HUDEP-2 (cell line): ENCODE measurements at regions not wholly inside any gene's neighbourhood (a gene's known extent, or its start where the extent isn't known, plus 50 kb on each side); places are given as distances from the start of the nearest gene placed in this dataset.

ENCODE experiments used
- DNase-seq, 76 experiments: peaks; one replicate each; lab custom pipeline; 2025; ENCODE audit not compliant: unreplicated experiment in 76 of 76; lab: John Stamatoyannopoulos, UW

DNA sequence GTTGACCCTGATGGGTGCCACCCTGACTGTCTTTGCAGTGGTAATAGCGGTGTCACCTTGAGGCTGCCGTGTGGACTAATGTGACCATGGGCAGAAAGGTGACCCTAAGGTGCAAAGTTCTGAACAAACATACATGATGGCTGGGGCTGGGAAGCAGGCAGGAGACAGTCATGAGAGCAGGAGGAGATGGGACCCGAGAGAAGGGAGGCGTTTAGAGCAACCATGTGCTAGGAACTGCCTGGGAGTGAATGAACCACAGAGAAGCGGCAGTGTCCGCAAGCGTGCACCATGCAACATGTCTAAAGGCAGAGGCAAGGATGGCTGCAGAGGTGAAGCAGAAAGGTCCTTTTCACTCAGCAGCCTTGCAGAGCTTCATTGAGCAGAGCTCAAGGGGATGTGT lies 113.1 kb upstream of the GDF10 start:
- DNase-seq = no peak

DNA sequence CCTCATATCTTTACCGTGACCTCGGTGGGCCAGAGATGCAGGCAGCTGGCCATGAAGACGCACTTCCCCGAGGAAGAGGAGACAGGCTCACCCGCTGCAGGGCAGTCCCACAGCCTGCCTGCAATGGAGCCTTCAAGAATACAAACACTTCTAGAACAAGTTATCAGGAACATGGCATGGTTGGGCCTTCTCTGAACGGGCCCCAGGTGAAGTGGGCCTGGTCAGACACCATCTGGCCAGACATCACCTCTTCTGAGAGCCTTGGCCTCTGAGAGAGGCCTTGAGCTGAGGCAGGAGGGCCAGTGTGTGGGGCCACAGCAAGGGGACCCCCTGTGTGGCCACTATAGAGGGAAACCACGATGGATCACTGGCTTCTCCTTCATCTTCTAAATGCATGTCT lies 112.4 kb upstream of the GDF10 start:
- DNase-seq = no peak

DNA sequence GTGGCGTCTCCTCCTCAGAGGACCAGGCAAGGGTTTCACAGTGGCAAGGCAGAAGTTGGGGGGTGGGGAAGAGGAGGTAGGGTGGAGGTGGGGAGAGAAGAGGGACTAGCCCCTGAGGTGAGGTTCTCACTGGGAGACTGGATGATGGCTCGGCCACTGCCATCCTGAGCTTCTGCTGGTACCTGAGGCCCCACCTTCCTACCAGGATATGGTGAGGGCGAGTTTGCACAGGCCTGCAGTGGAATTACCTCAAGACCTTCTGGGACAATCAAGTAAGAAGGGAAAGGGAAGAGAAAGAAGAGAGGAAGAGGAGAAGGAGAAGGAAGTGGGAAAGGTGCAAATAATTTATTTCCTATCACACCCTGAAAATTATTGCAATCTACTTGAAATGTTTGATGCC lies 111.8 kb upstream of the GDF10 start:
- DNase-seq = no peak

DNA sequence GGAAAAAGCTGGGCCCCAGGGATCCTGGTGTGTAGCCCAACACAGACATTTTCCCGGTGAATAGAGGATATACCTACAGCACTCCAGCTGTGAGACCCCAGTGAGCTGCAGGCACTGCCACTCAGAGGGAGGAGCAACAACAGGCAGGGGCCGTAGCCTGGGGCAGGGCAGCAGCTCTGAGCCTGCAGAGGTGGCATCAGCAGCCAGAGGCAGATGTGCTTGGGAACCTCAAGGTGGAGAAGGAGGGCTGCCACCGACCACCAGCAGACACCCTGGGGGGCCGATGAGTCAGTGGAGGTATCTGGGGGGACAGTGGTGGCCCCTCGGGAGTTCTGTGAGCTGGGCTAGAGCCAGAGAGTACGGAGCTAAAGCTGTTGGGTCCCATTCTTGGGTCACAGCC lies 110.2 kb upstream of the GDF10 start:
- no peak for DNase-seq

DNA sequence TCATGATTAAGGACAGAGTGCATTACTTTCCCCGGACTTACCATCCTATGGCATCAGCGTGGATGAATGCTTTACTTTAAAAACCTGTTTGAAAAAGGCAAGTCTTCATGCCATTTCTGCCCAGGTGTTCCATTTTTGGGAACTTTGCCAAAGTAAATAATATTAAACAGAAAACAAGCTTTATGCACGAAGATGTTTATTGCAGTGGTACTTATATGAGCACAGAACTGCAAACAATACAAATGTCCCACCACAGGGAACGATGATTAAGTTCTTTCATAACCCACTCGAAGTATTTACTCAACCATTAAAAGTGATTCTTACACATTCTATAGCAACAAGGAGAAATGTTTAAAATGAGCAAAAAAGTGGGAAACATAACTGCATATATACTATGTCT lies 109.7 kb upstream of the GDF10 start:
- no peak for DNase-seq

DNA sequence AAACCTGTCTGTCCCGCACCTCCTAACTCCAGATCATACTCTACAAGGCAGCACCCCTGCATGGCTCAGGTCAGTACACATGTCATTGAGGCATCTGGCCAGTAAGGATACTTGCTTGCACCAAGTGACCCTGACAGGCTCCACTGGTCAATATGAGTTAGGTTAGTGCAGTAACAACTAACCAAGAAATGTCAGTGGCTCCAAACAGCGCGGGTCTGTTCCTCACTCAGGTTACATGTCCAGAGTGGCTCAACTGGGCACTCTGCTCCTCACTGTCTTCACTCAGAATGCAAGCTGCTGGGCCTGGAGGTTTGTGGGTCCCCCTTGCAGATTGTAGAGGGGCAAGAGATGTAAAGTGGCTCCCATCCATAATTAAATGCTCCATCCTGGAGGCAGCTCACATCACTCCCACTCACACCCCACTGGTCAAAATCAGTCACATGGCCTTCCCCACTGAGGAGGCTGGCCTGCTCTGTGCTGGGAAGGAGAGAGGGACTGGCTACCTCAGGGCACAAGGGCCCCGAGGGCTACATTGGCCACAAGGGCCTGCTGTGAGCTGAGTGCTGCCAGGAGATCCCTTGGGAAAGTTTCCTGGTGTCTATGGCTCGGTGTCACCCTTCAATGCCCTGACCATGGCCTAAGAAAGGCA lies 109.1 kb upstream of the GDF10 start:
- no peak for DNase-seq

DNA sequence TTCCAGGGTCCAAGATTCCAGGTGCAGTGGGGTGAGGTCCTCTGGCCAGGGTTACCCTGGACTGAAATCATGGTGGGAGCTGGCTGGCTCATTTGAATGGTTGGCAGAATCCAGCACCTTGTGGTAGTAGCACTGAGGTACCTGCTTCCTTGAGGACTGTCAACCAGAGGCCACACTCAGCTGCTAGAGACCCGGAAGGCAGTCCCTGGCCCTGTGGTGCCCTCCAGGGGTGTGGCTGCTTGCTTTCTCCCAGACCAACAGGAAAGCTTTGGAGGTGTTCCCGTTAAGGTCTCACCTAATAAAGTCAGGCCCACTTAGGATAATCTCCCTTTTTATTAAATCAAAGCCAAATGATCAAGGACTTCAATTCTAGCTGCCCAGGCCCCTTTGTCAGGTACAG lies 107.7 kb upstream of the GDF10 start:
- no peak for DNase-seq

DNA sequence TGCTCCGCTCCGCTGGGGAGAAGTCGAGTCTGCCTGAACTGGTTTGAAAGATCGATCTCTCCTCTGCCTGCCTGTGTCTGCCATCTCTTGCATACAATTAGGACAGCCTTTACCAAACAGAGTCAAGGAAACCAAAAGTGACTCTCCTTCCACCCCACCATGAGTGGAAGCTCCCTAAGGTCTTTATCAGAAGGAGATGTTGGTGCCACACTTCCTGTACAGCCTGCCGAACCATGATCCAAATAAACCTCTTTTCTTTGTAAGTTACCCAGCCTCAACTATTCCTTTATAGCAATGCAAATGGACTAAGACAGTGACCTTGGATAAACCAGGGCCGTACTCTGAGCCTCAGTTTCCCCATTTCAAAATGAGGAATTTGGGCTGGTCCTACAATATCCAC lies 106.3 kb upstream of the GDF10 start:
- no peak for DNase-seq

DNA sequence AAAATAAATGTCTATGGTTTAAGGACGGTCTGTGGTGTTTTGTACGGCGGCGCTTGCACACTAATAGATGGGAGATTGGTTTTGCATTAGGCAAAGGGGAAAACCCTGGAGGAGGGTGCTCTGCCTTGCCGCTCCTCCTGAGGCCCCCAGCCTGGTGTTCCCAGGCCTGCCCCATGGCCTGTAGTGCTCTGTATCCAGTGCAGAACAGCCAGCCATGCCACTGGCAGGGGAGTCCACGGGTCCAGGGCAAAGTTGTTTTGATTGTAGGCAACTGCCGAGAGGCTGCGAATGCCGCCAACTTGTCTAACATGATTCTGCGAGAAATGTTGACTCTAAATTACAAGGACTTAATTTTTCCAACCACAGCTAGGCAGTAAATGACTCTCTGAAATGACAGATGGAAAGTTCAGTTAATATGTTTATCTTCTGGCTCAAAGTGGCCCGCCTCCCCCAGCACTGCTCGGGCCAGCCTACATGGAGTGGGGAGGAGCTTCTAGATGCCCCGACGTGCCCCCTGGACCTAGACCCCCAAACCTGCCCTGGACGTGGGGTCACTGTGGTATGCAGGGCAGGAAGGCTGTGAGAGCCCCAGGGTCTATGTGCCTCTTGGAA lies 104.6 kb upstream of the GDF10 start:
- no peak for DNase-seq

DNA sequence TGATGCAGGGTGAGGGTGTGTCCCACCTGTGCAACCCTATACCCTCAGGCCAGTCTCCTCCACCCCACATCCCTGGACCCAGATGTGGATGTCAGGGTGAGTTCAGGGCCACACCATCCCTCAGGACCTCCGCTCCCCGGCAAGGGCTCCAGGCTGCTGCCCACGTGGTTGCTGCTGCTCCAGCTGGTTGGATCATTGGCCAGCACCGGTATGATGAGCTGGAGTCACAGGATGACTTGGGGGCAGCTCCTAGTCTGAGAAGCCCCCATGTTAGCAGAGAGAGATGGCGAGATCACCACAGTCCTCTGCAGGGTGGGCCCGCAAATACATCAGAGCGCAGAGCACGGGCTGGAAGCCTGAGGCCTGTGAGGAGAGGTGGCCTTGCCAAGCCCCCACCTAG lies 103.3 kb upstream of the GDF10 start:
- no peak for DNase-seq

DNA sequence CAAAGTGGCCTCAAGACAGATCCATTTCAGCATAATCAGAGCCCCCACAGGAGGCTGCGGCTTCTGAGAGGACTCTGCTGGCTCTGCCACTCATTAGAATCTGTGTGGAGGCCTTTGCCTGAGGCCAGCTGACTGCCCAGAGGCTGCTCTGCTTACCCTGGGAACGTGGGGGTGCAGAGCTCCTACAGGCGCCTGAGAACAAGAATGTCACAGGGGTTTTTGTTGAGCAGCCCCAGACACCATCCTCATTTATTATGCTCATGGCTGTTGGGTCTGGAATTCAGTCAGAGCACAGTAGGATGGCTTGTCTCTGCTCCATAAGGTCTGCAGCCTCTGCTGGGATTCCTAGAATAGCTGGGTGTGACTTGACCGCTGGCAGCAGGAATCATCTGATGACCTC lies 101.8 kb upstream of the GDF10 start:
- no peak for DNase-seq

DNA sequence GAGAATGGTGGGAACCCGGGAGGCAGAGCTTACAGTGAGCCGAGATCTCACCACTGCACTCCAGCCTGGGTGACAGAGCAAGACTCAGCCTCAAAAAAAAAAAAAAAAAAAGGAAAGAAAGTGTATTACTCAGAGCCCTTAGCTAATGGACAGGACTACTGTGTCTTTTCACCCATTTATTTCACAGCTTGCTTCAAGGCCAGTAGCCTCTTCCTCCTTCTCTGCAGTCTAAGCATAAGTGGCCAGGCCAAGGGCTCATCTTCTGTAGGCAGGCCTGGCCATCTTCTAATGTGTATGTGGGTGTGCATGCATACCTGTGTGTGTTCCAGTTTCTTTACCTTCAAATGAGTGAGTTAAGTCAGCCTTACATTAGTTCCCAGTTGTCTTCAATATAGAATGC lies 94.8 kb upstream of the GDF10 start:
- no peak for DNase-seq

DNA sequence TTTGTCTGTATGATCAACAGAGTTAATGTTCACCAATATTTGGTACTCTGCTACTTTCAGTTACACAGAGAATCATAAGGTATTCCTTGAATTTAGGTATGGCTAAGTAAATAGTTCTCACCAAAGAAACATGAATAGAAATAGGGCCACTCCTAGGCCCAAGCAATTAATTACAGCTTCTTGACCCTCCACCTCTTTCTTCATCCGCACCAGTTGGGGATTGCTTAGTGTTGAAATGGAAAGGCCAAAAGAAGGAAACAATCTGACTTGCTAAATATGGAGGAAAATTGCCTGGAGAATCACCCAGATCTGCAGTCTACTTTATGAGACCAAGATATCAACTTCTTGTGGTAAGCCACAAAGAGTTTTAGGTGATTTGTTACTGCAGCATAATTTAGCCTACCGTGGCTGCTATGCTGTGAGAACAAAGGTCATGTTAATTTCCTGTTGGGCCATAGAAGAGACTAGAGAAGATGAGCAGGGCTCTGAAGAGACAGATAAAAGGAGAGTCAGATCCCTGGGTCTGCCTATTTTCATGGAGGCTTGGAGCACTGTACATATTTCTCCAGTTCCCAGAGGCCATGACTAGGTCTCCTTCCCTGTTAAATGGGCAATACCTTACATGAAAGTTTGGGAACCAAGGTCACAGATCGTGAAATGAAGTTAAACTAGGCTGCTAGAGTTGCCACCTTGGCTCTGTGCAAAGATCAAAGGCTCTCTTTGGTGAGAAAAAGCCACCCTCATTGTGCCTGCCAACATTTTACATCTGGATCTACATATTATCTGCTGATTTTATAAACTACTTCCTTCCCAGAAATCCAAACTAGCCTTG lies 93.3 kb upstream of the GDF10 start:
- no peak for DNase-seq

DNA sequence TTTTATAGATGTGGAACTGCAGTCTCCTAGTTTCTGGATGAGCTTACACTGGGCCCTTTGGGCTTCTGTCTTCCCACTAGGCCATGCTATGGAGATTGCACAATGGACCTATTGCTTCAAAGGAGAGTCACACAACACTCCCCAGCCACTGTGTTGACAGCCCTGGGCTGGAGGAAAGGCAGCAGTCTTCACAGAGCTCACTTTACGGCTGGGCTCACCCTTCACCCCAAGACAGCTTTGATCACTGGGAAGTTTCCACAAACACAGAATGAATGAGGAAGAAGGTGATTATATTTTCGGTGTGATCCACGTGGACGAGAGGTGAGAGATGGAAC lies 92.7 kb upstream of the GDF10 start:
- no peak for DNase-seq

DNA sequence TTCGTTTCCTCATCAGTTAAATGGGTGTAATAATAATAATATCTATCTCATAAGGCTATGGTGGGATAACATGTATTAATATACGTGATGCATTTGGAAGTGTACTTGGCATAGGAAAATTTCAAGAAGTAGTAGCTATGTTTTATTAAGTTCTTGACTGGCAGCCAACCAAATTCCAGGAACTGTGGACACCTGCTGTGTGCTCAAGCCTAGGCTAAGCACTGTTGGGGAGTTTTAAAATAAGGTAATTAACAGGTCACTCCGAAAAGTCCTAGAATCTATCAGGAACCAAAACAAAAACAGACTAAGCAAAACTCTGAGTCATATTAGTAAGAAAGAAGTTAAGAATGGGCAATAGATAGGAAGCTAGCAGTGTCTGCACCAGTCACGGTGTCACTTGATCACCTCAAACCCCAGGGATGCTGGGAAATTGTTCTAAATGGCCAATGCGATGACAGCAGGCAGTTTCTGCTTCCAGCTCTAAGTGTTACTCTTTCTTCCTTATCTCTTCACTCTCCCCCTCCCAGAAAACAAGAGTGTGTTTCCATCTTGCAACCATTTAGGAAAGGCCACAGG lies 92.0 kb upstream of the GDF10 start:
- DNase-seq = no peak

DNA sequence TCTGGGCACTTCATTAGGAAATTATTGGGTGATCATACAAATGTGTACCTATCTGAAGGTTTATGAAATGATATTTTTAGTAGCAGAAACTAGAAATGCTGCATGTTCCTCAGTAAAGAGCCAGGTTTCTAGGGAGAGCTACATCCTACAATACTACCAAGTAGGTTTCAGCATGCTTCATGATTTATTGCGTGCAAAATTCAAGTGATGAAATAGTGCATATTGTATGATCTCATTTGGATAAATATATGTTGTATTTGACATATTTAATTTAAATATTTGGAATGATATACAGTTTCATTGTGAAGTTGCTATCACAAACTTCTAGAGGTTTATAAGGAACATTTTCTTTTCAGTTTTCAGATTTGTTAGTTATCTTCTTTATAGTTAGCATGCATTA lies 90.5 kb upstream of the GDF10 start:
- DNase-seq = no peak

DNA sequence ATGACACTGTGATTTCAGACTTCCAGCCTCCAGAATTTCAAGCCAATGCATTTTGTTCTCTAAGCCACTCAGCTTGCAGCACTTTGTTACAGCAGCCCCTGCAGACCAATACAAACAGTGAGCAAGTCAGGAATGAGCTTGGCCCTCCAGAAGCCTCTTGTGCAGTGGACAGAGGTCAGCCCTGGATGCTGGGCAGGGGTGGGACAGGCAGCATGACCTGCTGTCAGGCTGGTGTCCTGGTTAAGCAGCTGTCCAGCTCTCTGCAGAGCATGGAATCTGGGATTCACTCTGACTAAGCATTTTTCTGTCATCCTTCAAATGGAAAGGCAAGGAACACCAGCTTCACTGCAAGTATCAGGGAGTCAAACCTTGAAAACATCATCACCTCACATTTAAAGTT lies 85.5 kb upstream of the GDF10 start:
- no peak for DNase-seq

DNA sequence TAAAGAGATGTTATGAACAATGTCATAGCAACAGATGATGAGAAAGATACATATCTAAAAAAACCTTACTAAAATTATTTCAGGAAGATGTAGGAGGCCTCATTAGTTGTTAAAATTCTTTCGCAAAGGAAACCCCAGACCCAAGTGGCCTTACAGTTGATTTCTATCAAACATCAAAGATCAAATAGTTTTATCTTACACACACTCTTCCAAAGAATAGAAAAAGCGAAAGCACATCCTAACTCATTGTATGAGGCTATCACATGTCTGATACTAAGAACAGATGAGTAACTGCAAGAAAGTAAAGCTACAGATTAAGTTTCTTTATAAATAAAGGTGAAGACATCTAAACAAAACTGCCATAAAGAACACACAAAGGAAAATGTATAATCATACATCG lies 82.9 kb upstream of the GDF10 start:
- DNase-seq = no peak

DNA sequence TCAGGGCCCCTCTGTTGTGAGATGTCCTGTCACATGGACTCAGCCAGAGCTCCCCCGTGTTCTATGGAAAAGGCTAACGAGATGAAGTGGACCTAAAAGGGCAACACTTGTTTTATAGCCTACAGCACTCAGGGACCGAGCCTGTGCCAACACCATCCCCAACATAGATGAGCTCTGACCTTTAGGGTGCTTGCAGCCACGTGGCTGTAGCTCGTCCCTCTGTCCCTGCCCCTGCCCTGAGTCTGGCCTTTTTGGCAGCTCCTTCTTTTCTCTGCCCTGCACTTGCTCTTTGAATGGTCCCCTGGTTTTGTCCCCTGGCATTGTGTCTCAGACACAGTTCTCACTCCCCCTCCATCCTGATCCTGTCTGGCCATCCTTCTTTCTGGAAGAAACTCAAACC lies 81.2 kb upstream of the GDF10 start:
- no peak for DNase-seq

DNA sequence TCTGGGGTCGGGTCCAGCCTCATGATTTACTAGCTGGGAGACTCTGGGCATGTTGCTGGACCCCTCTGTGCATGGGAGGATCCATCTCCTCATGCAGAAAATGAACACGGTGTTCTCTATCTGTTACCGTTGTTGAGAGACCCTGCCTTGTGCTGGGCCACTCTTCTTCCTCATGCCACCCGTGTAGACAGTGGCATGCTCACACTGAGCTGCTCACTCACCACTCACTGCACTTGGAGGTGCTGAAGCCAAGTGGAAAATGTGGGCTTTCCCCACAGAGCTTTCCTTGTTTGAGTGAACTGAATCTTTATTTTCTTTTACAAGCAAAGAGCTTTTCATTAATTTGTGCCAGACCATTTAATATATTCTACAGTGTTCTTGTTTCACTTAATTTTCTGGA lies 77.5 kb upstream of the GDF10 start:
- DNase-seq = no peak

DNA sequence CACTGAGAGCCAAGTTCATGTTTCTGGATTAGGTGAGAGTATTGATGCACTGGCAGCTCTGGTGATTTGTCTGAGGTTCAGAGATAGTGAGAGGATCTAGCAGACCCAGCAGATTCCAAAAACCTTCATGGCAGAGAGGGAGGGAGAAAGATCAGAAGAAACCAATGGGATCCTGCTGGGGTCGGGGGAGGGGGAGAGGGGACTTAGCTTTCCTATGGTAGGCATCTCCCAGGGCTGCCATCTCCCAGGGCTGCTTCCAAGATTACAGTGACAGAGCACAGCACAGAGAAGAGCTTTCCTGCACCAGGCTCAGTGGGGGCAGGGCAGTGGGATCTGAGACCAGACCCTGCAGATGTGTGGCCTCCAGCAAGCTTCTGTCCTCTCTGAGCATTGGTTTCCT lies 76.8 kb upstream of the GDF10 start:
- no peak for DNase-seq
